ENCODE measurements at regions not wholly inside any gene's neighbourhood (a gene's known extent, or its start where the extent isn't known, plus 50 kb on each side); places are given as distances from the start of the nearest gene placed in this dataset.

- TF ChIP-seq ZNF8 (CRISPR knock-in tag; IDR thresholded peaks at IDR 0.05): no peak
- TF ChIP-seq ARNTL (CRISPR knock-in tag; IDR thresholded peaks at IDR 0.05; ENCODE audit: borderline replicate concordance, low read depth): no peak
- no peak for TF ChIP-seq ISL1 (CRISPR knock-in tag; IDR thresholded peaks at IDR 0.05)
- ATAC-seq: no peak
These were observed 365.1 kb upstream of the RIOK2 start for GRCh38 chr5:97547999-97548738.

- ATAC-seq: no peak
- TF ChIP-seq CREB5 (CRISPR knock-in tag; IDR thresholded peaks at IDR 0.05; ENCODE audit: low read depth): no peak
- no peak for TF ChIP-seq RARB (CRISPR knock-in tag; IDR thresholded peaks at IDR 0.05)
- TF ChIP-seq, protein P1, sequence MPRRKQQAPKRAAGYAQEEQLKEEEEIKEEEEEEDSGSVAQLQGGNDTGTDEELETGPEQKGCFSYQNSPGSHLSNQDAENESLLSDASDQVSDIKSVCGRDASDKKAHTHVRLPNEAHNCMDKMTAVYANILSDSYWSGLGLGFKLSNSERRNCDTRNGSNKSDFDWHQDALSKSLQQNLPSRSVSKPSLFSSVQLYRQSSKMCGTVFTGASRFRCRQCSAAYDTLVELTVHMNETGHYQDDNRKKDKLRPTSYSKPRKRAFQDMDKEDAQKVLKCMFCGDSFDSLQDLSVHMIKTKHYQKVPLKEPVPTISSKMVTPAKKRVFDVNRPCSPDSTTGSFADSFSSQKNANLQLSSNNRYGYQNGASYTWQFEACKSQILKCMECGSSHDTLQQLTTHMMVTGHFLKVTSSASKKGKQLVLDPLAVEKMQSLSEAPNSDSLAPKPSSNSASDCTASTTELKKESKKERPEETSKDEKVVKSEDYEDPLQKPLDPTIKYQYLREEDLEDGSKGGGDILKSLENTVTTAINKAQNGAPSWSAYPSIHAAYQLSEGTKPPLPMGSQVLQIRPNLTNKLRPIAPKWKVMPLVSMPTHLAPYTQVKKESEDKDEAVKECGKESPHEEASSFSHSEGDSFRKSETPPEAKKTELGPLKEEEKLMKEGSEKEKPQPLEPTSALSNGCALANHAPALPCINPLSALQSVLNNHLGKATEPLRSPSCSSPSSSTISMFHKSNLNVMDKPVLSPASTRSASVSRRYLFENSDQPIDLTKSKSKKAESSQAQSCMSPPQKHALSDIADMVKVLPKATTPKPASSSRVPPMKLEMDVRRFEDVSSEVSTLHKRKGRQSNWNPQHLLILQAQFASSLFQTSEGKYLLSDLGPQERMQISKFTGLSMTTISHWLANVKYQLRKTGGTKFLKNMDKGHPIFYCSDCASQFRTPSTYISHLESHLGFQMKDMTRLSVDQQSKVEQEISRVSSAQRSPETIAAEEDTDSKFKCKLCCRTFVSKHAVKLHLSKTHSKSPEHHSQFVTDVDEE (CRISPR knock-in tag; IDR thresholded peaks at IDR 0.05): no peak
- TF ChIP-seq PPARA (CRISPR knock-in tag; IDR thresholded peaks at IDR 0.05; ENCODE audit: borderline replicate concordance): no peak
- TF ChIP-seq TCF4 (CRISPR knock-in tag; IDR thresholded peaks at IDR 0.05; ENCODE audit: borderline replicate concordance): no peak
- TF ChIP-seq ZFP3 (CRISPR knock-in tag; IDR thresholded peaks at IDR 0.05): no peak
- TF ChIP-seq BACH2 (CRISPR knock-in tag; IDR thresholded peaks at IDR 0.05; ENCODE audit: borderline replicate concordance): no peak
- no peak for TF ChIP-seq ZFP30 (CRISPR knock-in tag; IDR thresholded peaks at IDR 0.05)
- TF ChIP-seq ZNF8 (CRISPR knock-in tag; IDR thresholded peaks at IDR 0.05): no peak
- TF ChIP-seq ESRRG (CRISPR knock-in tag; IDR thresholded peaks at IDR 0.05): no peak
- no peak for TF ChIP-seq ZNF565 (CRISPR knock-in tag; conservative IDR thresholded peaks at IDR 0.05; ENCODE audit: low read depth)
- TF ChIP-seq ZC3H10 (CRISPR knock-in tag; IDR thresholded peaks at IDR 0.05): no peak
- no peak for TF ChIP-seq POU6F1 (CRISPR knock-in tag; IDR thresholded peaks at IDR 0.05; ENCODE audit: borderline replicate concordance, low read depth)
- no peak for TF ChIP-seq CSRNP3 (CRISPR knock-in tag; IDR thresholded peaks at IDR 0.05)
- TF ChIP-seq OSR1 (CRISPR knock-in tag; IDR thresholded peaks at IDR 0.05): no peak
- TF ChIP-seq ZNF70 (CRISPR knock-in tag; IDR thresholded peaks at IDR 0.05): no peak
These were observed 365.7 kb upstream of the RIOK2 start for GRCh38 chr5:97548739-97549080.

- ATAC-seq: no peak
- TF ChIP-seq ESRRG (CRISPR knock-in tag; IDR thresholded peaks at IDR 0.05) (no peak), ZNF8 (CRISPR knock-in tag; IDR thresholded peaks at IDR 0.05) (no peak), RARB (CRISPR knock-in tag; IDR thresholded peaks at IDR 0.05) (no peak), ARNTL (CRISPR knock-in tag; IDR thresholded peaks at IDR 0.05; ENCODE audit: borderline replicate concordance, low read depth) (no peak), PPARA (CRISPR knock-in tag; IDR thresholded peaks at IDR 0.05; ENCODE audit: borderline replicate concordance) (no peak), TCF4 (CRISPR knock-in tag; IDR thresholded peaks at IDR 0.05; ENCODE audit: borderline replicate concordance) (no peak), POU6F1 (CRISPR knock-in tag; IDR thresholded peaks at IDR 0.05; ENCODE audit: borderline replicate concordance, low read depth) (no peak), ZNF565 (CRISPR knock-in tag; conservative IDR thresholded peaks at IDR 0.05; ENCODE audit: low read depth) (no peak), ISL1 (CRISPR knock-in tag; IDR thresholded peaks at IDR 0.05) (no peak), ZFP3 (CRISPR knock-in tag; IDR thresholded peaks at IDR 0.05) (no peak), CSDC2 (CRISPR knock-in tag; IDR thresholded peaks at IDR 0.05) (no peak), ZFP30 (CRISPR knock-in tag; IDR thresholded peaks at IDR 0.05) (no peak), ZC3H10 (CRISPR knock-in tag; IDR thresholded peaks at IDR 0.05) (no peak), CSRNP3 (CRISPR knock-in tag; IDR thresholded peaks at IDR 0.05) (no peak)
- TF ChIP-seq, protein P2, sequence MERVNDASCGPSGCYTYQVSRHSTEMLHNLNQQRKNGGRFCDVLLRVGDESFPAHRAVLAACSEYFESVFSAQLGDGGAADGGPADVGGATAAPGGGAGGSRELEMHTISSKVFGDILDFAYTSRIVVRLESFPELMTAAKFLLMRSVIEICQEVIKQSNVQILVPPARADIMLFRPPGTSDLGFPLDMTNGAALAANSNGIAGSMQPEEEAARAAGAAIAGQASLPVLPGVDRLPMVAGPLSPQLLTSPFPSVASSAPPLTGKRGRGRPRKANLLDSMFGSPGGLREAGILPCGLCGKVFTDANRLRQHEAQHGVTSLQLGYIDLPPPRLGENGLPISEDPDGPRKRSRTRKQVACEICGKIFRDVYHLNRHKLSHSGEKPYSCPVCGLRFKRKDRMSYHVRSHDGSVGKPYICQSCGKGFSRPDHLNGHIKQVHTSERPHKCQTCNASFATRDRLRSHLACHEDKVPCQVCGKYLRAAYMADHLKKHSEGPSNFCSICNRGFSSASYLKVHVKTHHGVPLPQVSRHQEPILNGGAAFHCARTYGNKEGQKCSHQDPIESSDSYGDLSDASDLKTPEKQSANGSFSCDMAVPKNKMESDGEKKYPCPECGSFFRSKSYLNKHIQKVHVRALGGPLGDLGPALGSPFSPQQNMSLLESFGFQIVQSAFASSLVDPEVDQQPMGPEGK (CRISPR knock-in tag; IDR thresholded peaks at IDR 0.05; ENCODE audit: borderline replicate concordance): no peak
These were observed 366.4 kb upstream of the RIOK2 start for GRCh38 chr5:97549496-97549895.
